ENCODE measurements at regions not wholly inside any gene's neighbourhood (a gene's known extent, or its start where the extent isn't known, plus 50 kb on each side); places are given as distances from the start of the nearest gene placed in this dataset.

DNA sequence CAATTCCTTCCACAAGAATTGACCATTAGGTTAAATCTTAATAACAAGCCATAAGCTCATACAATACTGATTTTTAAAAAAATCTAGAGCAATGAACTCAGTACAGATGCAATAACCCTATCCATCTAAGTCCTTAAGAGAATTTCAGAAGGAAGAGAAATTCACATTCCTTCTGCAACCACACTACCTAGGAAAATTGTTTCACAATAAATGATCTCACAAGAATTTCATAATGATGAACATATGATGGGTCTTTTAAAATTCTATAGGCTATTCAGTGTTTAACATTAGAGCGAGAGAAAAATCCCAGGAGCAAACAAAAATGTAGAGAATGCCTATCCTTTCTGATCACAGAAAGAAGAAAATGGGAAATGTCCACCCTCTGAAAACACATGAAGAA, 70.0 kb upstream of the MAGI2 start:
- no peak for TF ChIP-seq ATF3 (CRISPR knock-in tag; conservative IDR thresholded peaks at IDR 0.05)
- TF ChIP-seq, protein P1, sequence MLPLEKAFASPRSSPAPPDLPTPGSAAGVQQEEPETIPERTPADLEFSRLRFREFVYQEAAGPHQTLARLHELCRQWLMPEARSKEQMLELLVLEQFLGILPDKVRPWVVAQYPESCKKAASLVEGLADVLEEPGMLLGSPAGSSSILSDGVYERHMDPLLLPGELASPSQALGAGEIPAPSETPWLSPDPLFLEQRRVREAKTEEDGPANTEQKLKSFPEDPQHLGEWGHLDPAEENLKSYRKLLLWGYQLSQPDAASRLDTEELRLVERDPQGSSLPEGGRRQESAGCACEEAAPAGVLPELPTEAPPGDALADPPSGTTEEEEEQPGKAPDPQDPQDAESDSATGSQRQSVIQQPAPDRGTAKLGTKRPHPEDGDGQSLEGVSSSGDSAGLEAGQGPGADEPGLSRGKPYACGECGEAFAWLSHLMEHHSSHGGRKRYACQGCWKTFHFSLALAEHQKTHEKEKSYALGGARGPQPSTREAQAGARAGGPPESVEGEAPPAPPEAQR (CRISPR knock-in tag; IDR thresholded peaks at IDR 0.05), result no peak
- TF ChIP-seq, protein P2, sequence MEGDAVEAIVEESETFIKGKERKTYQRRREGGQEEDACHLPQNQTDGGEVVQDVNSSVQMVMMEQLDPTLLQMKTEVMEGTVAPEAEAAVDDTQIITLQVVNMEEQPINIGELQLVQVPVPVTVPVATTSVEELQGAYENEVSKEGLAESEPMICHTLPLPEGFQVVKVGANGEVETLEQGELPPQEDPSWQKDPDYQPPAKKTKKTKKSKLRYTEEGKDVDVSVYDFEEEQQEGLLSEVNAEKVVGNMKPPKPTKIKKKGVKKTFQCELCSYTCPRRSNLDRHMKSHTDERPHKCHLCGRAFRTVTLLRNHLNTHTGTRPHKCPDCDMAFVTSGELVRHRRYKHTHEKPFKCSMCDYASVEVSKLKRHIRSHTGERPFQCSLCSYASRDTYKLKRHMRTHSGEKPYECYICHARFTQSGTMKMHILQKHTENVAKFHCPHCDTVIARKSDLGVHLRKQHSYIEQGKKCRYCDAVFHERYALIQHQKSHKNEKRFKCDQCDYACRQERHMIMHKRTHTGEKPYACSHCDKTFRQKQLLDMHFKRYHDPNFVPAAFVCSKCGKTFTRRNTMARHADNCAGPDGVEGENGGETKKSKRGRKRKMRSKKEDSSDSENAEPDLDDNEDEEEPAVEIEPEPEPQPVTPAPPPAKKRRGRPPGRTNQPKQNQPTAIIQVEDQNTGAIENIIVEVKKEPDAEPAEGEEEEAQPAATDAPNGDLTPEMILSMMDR (IDR thresholded peaks at IDR 0.05), result no peak
- no peak for TF ChIP-seq ARID4B (CRISPR knock-in tag; IDR thresholded peaks at IDR 0.05; ENCODE audit: borderline replicate concordance)
